Uterus (tissue), 2 donors: ENCODE measurements at regions not wholly inside any gene's neighbourhood (a gene's known extent, or its start where the extent isn't known, plus 50 kb on each side); places are given as distances from the start of the nearest gene placed in this dataset.
A peak's percentile ranks its signal among the peaks of the same experiment; 100 is the strongest.

Source experiments
- POLR2A ChIP-seq, 2 donors: fragments of 450-650 bp; IDR thresholded peaks; one replicate each; pipeline ENCODE4 v1.6.1; 2016; ENCODE audit warnings: antibody characterized with exemption in 2 of 2, mild to moderate bottlenecking in 1 of 2, moderate library complexity in 1 of 2
- TF ChIP-seq, protein P1 (sequence below), 4 experiments: fragments of 200-600 bp in 2 of 4; fragments of 450-650 bp in 2 of 4; sonication (generic) in 2 of 4; IDR thresholded peaks; one replicate each; pipeline ENCODE4 v1.5.1; 2016 to 2019; ENCODE audit warnings: antibody characterized with exemption in 4 of 4, mild to moderate bottlenecking in 2 of 4, moderate library complexity in 1 of 4

DNA sequence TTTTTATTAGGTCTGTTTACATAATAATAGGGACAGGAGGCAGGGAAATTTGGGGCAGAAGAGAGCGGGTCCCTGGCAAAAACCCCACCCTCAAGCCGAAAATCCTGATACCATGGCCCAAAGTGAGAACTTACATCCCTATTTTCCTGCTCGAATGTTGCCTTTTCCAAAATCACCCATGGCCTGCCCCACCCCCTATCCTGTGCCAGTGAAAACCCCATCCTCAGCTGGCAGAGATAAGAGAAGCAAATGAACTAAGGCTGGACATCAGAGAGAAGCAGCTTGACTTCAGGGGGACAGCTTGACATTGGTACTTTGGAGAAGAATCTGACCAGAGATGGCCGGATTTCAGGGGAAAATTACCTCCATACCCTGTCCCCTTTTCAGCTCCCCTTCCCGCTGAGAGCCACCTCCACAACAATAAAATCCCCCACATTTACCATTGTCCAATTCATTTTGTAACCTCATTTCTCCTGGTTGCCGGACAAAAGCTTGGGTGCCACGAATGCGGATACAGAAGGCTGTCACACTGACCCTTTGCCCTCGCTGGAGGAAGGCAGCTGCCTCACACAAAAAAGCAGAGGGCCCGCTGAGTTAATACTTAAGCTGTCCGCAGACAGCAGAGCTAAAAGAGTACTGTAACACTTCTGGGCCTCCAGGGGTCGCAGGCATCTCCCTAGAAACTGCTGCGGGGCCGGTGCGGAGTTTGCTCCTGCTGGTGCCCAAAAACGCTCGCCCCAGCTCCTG is 196.2 kb downstream of the SNCA start:
- TF ChIP-seq, protein P1, sequence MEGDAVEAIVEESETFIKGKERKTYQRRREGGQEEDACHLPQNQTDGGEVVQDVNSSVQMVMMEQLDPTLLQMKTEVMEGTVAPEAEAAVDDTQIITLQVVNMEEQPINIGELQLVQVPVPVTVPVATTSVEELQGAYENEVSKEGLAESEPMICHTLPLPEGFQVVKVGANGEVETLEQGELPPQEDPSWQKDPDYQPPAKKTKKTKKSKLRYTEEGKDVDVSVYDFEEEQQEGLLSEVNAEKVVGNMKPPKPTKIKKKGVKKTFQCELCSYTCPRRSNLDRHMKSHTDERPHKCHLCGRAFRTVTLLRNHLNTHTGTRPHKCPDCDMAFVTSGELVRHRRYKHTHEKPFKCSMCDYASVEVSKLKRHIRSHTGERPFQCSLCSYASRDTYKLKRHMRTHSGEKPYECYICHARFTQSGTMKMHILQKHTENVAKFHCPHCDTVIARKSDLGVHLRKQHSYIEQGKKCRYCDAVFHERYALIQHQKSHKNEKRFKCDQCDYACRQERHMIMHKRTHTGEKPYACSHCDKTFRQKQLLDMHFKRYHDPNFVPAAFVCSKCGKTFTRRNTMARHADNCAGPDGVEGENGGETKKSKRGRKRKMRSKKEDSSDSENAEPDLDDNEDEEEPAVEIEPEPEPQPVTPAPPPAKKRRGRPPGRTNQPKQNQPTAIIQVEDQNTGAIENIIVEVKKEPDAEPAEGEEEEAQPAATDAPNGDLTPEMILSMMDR (IDR thresholded peaks at IDR 0.05), result peak; percentile 13 to 46 (median 22)
- TF ChIP-seq POLR2A (IDR thresholded peaks at IDR 0.05), result no peak
